ENCODE measurements at regions not wholly inside any gene's neighbourhood (a gene's known extent, or its start where the extent isn't known, plus 50 kb on each side); places are given as distances from the start of the nearest gene placed in this dataset.

- TF ChIP-seq FOXK1 (CRISPR knock-in tag; IDR thresholded peaks at IDR 0.05): no peak
Observed at GRCh38 chr2:107648781-107649404, 177.8 kb upstream of the RGPD4 start (continued).

GRCh38 chr2:107657049-107657448 lies 169.6 kb upstream of the RGPD4 start:
- H3K4me3 Mint-ChIP-seq: no peak overlapping the region
- CTCF ChIA-PET: no interaction called here

GRCh38 chr2:107663632-107664031 lies 163.1 kb upstream of the RGPD4 start:
- no peak overlapping the region for H3K4me3 Mint-ChIP-seq
- H3K4me1 Mint-ChIP-seq: peaks cover 4% of the 10 kb centered on the region; the same call in 1 of the 2 replicates
- ChIA-PET POLR2A (no interaction called here), CTCF (no interaction called here)
- no peaks in the 10 kb centered on the region for H3K27me3 Mint-ChIP-seq (ENCODE audit: low read depth)
- no peak overlapping the region for H3K27ac Mint-ChIP-seq
- TF ChIP-seq OVOL2 (CRISPR knock-in tag; IDR thresholded peaks at IDR 0.05; ENCODE audit: borderline replicate concordance): no peak
- TF ChIP-seq USF1 (CRISPR knock-in tag; IDR thresholded peaks at IDR 0.05): no peak
- TF ChIP-seq FOXK1 (CRISPR knock-in tag; IDR thresholded peaks at IDR 0.05): no peak
- no peak for TF ChIP-seq FOXP1 (CRISPR knock-in tag; IDR thresholded peaks at IDR 0.05; ENCODE audit: borderline replicate concordance)
- no peak for TF ChIP-seq MXD4 (CRISPR knock-in tag; IDR thresholded peaks at IDR 0.05; ENCODE audit: borderline replicate concordance)
- no peak for TF ChIP-seq ZSCAN18 (CRISPR knock-in tag; IDR thresholded peaks at IDR 0.05)
- TF ChIP-seq IRF2 (CRISPR knock-in tag; IDR thresholded peaks at IDR 0.05; ENCODE audit: borderline replicate concordance, low read depth): no peak
- TF ChIP-seq AR (CRISPR knock-in tag; IDR thresholded peaks at IDR 0.05): no peak
- TF ChIP-seq PRDM15 (CRISPR knock-in tag; IDR thresholded peaks at IDR 0.05): no peak
- no peak for TF ChIP-seq TCF7 (CRISPR knock-in tag; IDR thresholded peaks at IDR 0.05; ENCODE audit: low read depth)
- no peak for TF ChIP-seq RORB (CRISPR knock-in tag; IDR thresholded peaks at IDR 0.05)
- no peak for TF ChIP-seq CDX4 (CRISPR knock-in tag; IDR thresholded peaks at IDR 0.05; ENCODE audit: borderline replicate concordance)
- TF ChIP-seq ZNF532 (CRISPR knock-in tag; IDR thresholded peaks at IDR 0.05; ENCODE audit: borderline replicate concordance): no peak
- no peak for TF ChIP-seq SMAD3 (CRISPR knock-in tag; IDR thresholded peaks at IDR 0.05; ENCODE audit: borderline replicate concordance)
- no peak for TF ChIP-seq RELA (CRISPR knock-in tag; IDR thresholded peaks at IDR 0.05; ENCODE audit: borderline replicate concordance)
- TF ChIP-seq FOXP4 (CRISPR knock-in tag; IDR thresholded peaks at IDR 0.05): no peak
- no peak for DNase-seq (ENCODE audit: low spot score)
- no peak for ATAC-seq
- no peaks in the 10 kb centered on the region for H3K36me3 Mint-ChIP-seq
- H3K9me3 Mint-ChIP-seq: peaks cover 10% of the 10 kb centered on the region

More at GRCh38 chr2:107657049-107657448, 169.6 kb upstream of the RGPD4 start:
- Mint-ChIP-seq H3K36me3 (peaks cover 13% of the 10 kb centered on the region), H3K9me3 (peaks cover 26% of the 10 kb centered on the region), H3K27me3 (ENCODE audit: low read depth) (no peaks in the 10 kb centered on the region), H3K4me1 (no peaks in the 10 kb centered on the region), H3K27ac (no peak overlapping the region)
- ATAC-seq (no peak), DNase-seq (ENCODE audit: low spot score) (no peak)
- POLR2A ChIA-PET: no interaction called here
- no peak for TF ChIP-seq ATF1 (CRISPR knock-in tag; IDR thresholded peaks at IDR 0.05)
